ENCODE measurements at regions not wholly inside any gene's neighbourhood (a gene's known extent, or its start where the extent isn't known, plus 50 kb on each side); places are given as distances from the start of the nearest gene placed in this dataset.

DNA sequence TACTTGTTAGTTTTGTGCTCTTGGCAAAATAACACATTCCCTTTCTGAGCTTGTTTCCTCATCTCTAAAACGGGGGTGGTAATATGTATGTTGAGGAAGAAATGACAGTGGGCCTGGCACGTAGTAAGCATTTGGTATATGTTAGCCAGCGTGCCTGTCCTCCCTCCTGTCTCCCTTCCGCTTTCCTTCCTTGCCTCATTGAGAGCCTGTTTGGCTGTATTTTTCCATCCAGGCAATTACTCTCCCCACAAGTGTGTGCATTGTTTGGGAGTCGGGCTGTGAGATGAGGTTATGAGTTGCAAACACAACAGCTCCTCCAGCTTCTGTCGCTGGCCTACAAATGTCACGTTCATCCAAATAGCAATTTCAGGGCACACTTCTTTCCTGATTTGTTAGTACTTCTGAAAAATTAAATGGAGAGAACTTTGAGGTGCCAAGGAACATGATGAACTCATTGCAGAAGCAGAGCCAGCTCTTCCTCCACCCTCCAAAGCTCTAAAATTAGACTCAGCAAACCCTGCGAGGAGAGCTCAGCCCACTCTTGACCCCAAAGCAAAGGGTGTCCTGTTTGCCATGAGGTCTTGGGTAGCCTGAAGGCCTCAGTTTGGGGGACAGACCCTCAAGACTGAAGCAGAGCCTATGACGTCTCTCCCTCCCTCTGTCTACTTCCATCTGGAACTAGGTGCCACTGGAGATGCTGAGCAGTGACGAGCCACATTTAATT is 50.7 kb upstream of the TOX2 start:
- no peak for FAIRE-seq

DNA sequence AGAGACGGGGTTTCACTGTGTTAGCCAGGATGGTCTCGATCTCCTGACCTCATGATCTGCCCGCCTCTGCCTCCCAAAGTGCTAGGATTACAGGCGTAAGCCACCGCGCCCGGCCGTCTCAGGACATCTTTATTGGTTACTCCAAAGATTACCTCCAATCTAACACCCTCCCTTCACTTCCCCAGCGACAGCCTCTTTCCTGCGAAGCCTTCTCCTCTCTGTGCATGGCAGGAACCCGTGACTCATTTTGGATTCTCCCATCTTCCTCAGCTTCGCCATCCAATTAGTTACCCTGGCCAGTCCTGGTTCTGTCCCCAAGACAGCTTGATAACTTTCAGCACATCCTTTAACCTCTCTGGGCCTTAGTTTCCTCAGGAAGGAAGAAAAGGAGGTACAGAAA is 51.3 kb upstream of the TOX2 start:
- no peak for FAIRE-seq

DNA sequence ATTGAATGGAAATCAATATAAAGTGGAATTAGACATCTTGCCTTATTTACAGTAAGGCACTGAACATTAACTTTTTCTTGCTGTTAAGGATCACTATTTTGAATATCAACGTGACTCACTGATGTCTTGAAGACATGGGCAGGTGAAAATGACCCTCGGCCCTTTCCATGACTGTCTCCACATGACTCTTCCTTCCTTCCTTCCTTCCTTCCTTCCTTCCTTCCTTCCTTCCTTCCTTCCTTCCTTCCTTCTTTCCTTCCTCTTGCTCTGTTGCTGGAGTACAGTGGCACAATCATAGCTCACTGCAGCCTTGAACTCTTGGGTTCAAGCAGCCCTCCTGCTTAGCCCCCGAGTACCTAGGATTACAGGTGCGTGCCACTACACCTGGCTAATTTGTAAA is 52.2 kb upstream of the TOX2 start:
- no peak for FAIRE-seq

DNA sequence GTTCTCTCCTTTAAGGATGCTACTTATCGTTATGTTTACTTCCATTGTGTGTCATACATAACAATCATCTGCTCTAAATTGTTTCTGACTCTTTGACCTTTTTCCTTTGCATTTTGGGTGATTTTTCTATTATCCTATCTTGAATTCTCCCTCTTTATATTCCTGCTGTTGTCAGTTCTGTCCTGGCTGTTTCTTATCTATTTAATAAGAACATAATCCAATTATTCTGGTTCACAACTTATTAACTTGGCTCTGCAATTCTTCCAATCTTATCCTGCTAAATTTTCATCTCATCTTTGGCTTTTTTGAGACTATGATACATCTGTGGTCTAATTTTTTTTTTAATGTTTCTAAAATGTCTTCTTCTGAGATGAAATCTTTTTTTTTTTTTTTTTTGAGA is 54.7 kb upstream of the TOX2 start:
- no peak for FAIRE-seq

DNA sequence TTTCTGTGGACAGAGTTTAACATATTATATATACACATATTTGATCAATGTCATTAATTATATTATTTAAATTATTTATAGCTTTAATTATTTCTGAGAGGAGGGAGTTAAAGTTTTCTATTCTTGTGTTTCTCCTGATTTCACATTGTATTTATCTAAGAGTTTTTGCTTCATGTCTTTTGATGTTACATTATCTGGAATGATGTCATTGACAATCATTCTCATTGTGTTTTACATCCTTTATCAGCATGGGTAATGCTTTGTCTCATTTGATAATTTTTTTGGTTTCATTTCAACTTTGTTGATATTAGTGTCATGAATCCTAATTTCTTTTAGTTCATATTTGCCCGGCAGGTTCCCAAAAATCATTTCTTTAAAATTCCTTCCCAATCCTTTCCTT is 56.7 kb upstream of the TOX2 start:
- FAIRE-seq, result no peak

DNA sequence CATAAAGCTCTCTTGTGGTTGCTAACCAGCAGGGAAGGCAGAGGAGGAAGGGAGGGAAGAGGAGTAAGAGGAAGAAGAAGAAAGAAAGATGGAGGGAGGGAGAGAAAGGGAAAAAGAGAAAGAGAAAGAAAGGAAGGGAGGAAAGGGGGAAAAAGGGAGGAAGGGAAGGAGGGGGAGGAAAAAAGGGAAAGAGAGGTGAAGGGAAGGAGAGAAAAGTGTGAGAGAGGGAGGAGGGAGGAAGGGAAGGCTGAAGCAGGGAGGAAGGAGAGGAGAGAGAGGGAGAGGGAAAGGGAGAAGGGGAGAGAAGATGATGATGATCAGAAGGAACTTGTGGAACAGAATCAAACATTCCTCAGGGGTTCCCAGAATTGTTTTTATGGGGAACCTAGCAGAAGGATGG is 57.5 kb upstream of the TOX2 start:
- FAIRE-seq, result no peak

DNA sequence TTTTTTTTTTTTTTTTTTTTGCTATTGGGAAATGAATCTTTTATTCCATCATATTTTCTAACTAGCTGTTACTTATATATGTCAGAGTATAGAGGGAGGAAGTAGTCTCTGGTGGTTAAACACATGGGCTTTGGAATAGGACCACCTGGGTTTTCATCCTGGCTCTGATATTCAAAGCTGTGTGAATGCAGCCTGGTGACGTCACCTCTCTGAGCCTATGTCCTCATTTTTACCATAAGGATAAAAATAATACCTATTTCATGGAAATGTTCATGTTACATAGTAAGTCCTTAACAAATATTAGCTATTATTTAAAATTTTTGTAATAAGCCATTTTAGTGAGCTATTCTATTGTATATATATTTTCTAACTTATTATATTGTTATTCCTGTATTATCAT is 58.8 kb upstream of the TOX2 start:
- FAIRE-seq, result peak; percentile 24

DNA sequence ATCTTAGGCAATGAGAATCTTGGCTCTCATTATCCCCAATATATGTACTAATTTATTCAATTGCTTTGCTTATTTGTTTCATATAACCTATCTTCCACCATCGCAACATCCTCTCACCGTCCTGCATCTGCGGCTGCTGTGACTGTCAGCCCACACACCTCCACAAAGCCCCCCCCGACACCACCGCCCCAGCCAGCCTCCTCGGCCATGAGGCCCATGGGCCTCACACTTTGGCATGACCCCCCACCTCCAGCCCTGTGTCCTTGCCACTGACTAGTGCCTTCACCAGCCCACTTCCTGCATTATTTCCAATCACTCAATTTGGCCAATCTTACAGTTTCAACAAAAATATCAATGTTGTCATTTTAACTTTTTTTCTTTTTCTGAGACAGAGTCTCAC is 60.7 kb upstream of the TOX2 start:
- no peak for FAIRE-seq

DNA sequence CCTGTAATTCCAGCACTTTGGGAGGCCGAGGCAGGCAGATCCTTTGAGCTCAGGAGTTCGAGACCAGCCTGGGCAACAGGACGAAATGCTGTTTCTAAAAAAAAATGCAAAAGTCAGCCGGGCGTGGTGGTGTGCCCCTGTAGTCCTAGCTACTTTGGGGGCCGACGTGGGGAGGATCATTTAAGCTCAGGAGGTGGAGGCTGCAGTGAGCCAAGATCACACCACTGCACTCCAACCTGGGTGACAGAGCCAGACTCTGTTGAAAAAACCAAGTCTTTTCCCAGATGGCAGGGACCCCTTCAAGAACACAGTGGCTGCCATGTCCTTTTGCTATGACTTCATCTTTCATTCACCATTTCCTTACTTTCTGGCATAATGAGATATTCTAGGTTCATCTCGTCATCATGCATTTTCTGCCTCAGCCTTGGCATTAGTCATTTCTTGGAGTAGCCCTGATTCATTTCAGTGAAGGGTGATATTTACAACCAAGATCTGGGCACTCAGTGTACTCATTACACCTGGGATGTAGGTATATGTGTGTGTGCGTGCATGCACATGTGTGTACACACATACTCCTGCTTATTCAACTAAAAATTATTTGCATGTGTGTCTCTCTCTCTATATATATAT is 61.4 kb upstream of the TOX2 start:
- no peak for FAIRE-seq

DNA sequence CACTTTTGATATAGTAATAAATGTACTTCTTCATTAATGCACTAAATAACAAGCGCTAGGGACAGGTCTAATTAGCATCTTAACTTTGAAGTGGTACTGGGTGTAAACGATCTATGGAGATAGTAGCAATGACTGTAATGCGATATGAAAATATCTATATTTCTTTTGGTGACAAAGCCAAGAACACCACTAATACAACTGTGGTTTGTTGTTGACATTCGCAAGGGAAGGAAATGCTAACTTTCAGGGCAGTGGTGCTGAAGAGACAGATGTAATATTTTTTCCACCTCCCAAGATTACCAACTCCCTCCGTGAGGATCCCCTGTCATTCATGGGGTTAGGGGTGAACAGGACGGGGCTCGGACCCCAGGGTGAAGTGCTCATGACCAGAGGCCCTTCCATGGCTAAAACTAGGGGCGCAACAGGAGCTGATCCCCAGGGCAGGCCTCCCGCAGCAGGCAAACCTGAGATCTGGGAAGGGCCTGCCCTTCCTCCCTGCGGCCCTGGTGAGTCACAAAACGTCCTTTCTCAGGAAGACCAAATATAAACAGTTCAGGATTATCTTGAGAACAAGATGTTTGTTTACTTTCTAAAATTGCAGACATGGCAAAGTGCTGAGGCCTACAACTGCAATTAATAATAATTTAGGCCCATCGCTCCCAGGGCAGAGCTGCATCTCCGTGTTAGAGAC is 65.0 kb upstream of the TOX2 start:
- FAIRE-seq, result no peak

DNA sequence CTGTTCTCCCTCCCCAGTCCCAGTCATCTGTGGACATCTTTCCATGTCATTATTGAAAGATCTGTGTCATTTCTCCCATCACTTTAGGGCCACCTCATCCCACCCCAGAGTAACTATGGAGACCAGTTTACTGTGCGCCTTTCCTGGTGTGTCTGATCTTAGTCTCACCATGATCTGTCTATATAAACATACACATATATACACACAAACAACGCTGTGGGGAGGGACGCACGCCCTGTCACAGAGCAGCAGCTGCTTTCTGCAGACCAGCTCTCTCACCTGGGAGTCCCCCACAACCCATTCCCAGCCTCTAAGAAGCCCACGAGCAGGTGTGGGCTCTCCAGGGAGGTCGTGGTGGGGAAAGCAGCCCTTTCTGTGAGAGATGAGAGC is 68.1 kb upstream of the TOX2 start:
- no peak for FAIRE-seq

DNA sequence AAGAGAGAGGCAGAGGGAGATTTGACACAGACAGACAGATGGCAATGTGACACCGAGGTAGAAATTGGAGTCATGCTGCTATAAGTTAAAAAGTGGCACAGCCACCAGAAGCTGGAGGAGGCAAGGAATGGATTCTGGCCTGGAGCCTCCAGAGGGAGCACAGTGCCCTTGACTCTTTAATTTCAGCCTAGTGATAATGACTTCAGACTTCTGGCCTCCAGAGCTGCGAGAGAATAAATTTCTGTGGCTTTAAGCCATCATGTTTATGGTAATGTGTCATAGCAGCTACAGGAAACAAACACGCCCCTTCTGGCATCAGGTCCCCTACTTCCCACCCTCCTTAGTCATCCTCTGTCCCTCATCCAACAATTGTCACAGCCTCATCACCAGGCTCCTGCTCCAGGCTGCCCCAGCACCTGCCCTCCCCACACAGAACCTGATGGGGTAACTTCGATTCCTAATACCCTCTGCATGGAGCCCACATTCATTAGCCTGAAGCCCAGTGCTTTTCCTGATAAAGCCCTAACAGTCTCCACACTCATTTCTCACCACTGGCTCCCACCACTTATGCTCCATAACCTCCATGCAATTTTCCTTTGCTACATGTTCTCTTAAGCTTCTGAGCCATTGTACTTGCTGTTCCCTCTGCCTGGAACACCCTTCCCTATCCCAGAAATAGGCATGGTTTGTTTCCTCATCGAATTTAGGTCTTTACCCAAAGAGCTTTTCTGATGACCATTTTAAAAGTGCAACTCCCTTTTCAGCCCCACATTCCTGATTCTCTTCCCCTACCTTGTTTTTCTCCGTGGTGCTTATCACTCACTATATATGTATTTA is 69.7 kb upstream of the TOX2 start:
- no peak for FAIRE-seq

DNA sequence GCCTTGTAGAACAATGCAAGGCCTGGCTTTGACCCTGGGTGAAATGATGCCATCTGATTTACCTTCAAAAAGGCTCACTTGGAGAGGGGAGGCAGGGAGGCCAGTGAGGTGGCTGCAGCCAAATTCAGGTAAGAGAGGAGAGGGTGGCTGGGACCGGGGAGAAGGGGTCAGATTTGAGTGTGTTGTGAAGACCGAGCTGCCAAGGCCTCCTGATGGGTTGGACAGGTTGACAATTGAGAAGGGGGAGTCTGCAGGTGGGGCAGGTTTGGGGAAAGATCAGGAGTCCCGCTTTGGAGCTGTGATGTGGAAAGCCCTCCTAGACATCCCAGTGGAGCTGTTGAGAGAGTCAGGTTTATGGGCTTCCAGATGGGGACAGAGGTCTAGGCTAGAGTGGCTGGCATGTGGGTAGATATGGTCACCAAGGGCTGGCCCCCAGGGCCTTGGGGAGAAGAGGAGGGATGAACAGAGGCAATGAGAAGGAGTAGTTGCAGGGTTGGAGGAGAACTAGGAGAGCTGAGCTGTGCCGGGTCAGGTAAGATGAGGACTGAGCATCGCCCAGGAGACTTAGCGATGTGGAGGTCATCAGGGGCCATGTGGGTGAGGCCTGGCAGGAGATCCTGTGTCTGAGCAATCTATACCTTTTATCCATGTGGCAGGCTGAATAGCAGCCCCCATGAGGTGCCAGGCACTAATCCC is 70.5 kb upstream of the TOX2 start:
- FAIRE-seq, result no peak

DNA sequence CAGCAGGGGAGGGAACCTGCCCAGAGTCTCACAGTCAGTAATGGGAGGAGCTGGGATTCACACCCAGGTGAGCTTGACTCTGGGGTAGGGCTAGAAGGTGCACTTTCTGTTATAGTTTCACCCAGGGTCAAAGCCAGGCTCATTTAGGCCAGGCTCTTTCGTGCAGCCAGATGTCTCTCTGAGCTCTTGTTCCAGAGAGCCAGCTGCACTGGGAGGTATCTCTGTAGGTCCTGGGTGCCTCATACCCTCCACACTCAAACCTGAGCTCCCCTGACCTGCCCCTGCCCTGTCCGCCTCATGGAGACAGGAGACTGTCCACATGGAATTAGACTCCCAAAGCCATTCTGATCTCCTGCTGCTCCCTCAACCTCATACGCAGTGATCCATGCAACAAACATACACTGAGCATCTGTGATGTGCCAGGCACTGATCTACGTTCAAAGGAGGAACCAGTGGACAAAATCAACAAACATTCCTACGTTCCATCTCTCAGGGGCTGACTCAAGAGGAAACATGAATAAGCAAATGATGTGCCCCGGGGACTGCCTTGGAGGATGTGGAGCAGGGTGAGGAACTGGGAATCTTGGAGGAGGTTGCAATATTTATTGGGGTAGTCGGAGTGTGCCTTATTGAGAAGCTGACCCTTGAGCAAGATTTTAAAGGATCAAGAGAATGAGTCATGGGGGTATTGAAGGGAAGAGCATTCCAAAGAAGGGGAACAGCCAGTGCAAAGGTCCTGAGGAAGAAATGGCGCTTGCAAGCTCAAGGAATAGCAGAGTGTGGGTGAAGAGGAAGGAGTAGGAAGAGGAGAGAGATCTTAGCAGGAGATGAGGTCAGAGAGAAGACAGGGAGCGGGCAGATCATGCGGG is 71.3 kb upstream of the TOX2 start:
- no peak for FAIRE-seq

DNA sequence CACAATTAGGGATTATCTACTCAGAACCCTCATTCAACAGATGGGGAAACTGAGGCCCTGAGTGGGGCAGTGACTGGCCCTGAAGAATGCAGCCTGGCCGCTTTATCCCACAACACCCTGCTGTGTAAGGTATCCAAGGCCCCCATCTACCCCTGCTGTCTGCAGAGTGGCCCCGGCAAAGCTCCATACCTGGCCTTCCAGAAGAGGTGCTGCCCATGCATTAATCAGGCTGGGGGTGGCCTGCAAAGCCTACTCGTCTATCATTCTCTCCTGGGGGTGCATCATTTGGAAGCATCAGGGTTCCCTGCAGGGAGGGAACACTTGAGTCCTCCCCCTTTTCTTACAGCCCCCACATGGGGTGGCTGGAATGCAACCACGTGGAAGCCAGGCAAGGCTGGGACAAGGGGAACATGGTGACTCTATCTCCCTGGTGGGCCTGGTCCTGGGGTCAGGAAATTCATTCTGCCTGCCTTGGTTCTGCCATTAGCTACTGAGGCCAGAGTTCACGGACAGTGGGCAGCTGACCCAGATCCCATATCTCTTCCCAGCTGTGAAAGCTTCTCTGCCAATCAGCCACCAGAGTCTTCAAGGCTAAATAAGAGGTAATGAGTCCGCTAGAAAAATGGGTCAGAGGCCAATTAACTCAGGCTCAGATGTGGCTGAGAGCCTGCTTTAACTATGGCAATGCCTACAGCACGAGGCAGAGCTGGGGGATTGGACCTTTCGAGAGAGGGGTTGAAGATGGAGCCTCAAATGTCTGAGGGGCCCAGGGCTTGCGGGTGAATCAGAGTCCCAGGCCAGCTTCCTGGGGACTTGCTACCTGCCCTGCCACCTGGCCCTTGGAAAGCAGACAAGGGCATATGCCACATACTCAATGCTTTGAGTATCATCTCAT is 72.3 kb upstream of the TOX2 start:
- FAIRE-seq, result no peak

DNA sequence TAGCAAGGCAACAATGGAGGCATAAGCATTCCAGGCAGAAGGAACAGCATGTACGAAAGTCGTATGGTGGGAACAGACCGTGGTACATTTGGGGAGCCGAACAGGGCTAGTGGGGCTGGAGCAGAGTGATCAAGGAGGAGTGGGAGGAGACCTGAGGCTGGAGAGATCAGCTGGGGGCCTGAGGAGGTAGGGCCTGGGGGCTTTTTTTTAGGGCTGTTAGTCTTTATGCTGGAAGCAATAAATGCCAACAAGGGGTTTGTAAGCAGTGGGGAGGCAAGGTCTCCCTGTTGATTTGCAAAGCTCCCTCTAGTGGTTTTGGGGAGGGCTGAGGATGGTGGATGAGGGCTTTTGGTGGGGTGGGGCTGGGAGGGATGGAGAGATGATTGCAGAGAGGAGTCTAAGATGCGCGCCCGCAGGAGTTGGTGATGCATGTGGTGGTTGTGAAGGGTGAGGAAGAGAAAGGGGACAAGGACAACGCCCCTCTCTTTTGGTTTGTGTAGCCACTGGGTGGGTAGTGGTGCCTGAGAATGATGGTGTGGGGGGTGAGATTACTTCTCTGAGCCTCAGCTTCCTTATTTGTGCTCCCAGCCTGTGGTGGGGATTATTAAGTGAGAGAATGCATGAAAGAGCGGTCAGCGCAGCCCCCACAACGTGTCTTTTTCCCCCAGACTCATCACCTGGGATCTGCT is 74.1 kb upstream of the TOX2 start:
- FAIRE-seq, result no peak

DNA sequence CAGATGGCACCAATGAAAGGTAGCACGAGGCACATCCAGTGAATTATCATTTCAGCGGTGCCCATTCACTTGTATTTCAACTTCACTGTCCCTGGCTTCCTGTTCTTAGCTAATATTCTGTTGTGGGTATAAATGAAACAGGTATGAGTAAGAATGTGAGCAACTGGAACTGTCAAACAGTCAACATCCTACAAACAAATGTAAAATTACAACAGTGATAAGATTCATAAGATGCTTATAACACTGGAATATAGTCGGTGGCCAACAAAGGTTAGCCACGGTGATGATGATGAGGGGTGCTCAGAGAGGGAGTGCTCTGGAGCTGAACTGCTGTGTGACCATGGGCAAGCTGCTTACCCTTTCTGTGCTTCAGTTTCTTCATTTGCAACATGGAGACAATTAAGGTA is 74.9 kb upstream of the TOX2 start:
- no peak for FAIRE-seq

DNA sequence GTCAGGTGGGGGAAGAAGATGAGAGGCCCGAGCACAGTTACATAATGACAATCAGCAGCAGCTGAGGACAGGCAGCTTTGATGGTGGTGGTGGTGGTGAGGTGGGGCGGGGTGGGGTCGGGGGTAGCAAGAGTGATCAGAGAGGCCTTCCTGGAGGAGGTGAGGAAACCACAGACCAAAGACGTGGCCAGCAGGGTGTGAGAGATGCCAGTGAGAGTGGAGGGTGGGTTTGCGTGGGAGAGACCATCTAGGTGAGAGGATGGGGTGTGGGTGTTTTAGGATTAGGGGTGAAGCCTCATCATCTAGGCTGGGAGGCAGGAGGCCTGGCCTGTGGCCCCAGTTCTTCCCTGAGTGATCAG is 76.0 kb upstream of the TOX2 start:
- FAIRE-seq, result no peak

DNA sequence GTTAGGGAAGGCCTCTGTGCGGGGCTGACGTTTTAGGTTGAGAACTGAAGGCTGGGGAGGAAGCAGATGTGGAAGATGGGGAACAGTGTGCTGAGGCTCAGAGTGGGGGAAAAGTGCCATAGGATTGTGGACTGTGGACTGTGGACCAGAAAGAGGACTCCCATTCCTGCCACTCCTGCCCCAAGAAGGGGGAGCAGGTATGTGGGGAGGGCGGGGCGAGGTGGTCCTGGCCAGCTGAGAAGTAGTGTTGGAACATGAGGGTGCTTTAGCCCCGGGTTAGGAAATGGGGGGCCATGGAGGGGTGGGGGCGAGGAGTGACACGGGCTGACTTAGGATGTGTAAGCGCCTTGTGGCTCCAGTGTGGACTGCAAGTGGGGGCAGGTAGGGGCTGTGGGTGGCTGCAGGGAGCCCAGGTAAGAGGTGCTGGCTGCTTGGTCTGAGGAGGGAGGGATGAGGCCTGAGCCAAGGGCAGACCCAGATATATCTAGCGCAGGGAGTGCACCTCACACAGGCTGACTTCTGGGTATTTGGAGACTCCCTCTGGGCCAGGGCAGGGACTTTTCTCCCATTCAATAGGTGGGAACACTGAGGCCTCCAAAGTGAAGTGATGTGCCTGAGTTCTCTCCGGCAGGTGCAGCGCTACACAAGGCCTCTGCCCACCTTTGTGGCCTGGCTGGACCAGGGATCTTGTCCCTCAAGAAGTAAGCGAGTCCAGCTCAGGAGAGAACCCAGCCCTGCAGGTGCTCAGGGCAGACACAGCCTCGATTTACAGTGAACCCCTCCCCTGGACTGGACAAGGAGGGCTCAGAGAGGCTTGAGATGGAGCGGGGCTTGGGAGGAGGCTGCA is 76.6 kb upstream of the TOX2 start:
- FAIRE-seq, result no peak

Data from colon (tissue), 2 donors.